GM21423 (cell line): ENCODE measurements at regions not wholly inside any gene's neighbourhood (a gene's known extent, or its start where the extent isn't known, plus 50 kb on each side); places are given as distances from the start of the nearest gene placed in this dataset.

Experiments
- ATAC-seq: cut with Tn5 transposase; IDR thresholded peaks from one replicate; pipeline ENCODE4 v1.9.1; 2021; ENCODE audit warnings: mild to moderate bottlenecking, moderate library complexity; ENCODE audit not compliant: unreplicated experiment

- ATAC-seq: no peak
Observed at GRCh38 chr10:78184851-78185692, 151.4 kb downstream of the RPS24 start.

- ATAC-seq: no peak
Observed at GRCh38 chr10:78185693-78186055, 152.0 kb downstream of the RPS24 start.

- ATAC-seq: no peak
Observed at GRCh38 chr10:78186572-78186971, 152.9 kb downstream of the RPS24 start.

- ATAC-seq: no peak
Observed at GRCh38 chr10:78187371-78187770, 153.7 kb downstream of the RPS24 start.

GRCh38 chr10:78188446-78188845 lies 154.8 kb downstream of the RPS24 start:
- no peak for ATAC-seq

GRCh38 chr10:78190051-78190825 lies 156.6 kb downstream of the RPS24 start:
- no peak for ATAC-seq

- no peak for ATAC-seq
Observed at GRCh38 chr10:78191301-78191700, 157.6 kb downstream of the RPS24 start.

- no peak for ATAC-seq
Observed at GRCh38 chr10:78193189-78193588, 159.5 kb downstream of the RPS24 start.

- no peak for ATAC-seq
Observed at GRCh38 chr10:78194050-78194449, 160.4 kb downstream of the RPS24 start.

- no peak for ATAC-seq
Observed at GRCh38 chr10:78194539-78195402, 161.1 kb downstream of the RPS24 start.

- ATAC-seq: no peak
Observed at GRCh38 chr10:78196396-78196795, 162.7 kb downstream of the RPS24 start.

GRCh38 chr10:78196964-78197363 lies 163.3 kb downstream of the RPS24 start:
- no peak for ATAC-seq

GRCh38 chr10:78197628-78198272 lies 164.1 kb downstream of the RPS24 start:
- no peak for ATAC-seq

GRCh38 chr10:78199005-78199725 lies 165.5 kb downstream of the RPS24 start:
- ATAC-seq: no peak

GRCh38 chr10:78199759-78200158 lies 166.1 kb downstream of the RPS24 start:
- ATAC-seq: no peak

- no peak for ATAC-seq
Observed at GRCh38 chr10:78200686-78201085, 167.0 kb downstream of the RPS24 start.

GRCh38 chr10:78202386-78202785 lies 168.7 kb downstream of the RPS24 start:
- ATAC-seq: no peak

- ATAC-seq: no peak
Observed at GRCh38 chr10:78203915-78204818, 170.5 kb downstream of the RPS24 start.

- no peak for ATAC-seq
Observed at GRCh38 chr10:78205457-78206016, 171.9 kb downstream of the RPS24 start.
